HG03045 (cell line): ENCODE measurements at regions not wholly inside any gene's neighbourhood (a gene's known extent, or its start where the extent isn't known, plus 50 kb on each side); places are given as distances from the start of the nearest gene placed in this dataset.
"Not testable (repeated sequence)": the region's sequence is repeated elsewhere in the genome, so short reads cannot be mapped to it uniquely, and the experiment has no call there.

ENCODE experiments used
- ATAC-seq: cut with Tn5 transposase; IDR thresholded peaks from one replicate; pipeline ENCODE4 v1.9.1; 2021; ENCODE audit warnings: mild to moderate bottlenecking, moderate library complexity; ENCODE audit not compliant: unreplicated experiment

GRCh38 chr7:12930534-12930933, 243.1 kb downstream of the ARL4A start:
- ATAC-seq, result no peak

- ATAC-seq, result not testable (repeated sequence)
These were observed 244.0 kb downstream of the ARL4A start for GRCh38 chr7:12931465-12931864.

- ATAC-seq, result no peak
These were observed 252.3 kb downstream of the ARL4A start for GRCh38 chr7:12939694-12940093.

DNA sequence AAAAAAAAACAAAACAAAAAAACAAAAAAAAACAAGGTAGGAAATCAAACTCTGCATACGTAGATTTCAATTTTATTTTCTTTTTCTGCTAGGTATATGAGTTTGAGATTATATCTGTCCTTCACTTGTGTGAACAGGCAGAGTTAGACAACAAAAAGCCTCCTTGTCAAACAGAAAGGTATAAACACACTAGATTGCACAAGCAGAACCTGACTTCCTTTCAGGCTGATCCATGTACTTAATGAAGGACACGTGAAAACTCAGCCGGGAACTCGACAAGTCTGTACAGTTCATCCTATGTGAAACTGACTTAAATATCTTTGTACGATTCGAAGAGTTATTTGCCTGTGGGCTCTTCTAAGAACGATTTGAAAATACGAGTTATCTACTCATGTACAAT, 254.1 kb downstream of the ARL4A start:
- no peak for ATAC-seq

DNA sequence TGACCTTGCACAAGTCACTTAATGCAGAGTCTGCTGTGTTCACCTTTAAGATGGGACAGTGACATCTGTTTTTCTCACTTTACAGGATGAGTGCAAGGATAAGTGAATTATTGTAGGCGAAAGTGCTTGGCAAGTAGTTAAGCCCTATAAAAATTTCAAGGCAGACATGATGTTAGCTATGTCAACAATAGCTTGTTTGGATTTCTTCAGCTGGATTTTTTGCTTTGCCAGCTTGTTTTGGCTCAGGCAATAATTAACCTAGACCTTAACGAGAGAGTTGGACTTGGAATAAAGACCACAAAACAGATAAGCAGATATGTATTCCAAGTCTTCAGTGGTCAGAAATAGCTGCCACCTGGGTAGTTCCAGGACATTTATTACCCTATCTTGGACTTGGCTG, 255.2 kb downstream of the ARL4A start:
- ATAC-seq, result no peak

- no peak for ATAC-seq
These were observed 256.3 kb downstream of the ARL4A start for GRCh38 chr7:12943781-12944180.

- ATAC-seq, result no peak
These were observed 258.5 kb downstream of the ARL4A start for GRCh38 chr7:12945901-12946300.

- no peak for ATAC-seq
These were observed 260.0 kb downstream of the ARL4A start for GRCh38 chr7:12947465-12947864.

DNA sequence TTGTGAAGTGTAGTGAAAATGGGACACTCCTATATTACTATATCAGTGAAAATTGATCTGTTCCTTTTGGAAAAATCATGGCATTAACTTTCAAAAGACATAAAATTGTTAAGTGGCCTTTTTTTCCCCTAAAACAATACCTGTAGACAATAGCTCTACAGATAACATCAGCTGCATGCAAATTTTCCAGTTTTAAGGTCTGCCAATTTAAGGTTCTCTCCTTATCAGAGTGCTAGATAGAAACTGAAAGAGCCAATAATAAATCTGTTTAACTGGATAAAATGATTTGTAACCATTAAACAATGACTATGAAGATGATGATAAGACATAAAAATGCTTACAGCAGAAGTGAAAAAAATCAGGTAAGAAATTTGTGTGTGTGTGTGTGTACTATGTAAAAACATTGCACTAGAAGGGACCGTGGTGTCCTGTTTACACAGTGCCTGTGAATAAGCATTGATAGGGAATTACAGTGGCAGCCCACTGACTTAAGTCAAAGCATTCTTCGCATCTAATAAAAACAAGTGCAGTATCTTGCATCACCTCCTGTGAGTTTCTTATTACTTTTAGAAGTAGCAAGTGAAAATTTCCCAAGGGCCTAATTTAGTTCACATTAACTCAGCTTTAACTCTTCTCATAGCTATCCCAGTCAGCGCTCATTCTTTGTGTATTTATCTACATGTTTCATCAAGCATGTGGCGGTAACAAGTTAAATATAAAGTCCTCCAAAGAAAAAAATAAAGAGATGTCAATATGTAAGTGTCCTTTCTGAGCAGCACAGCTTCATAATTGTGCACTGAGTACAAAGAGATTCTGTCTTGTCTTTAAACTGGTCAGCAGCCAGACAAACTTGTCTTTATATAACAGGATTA, 261.9 kb downstream of the ARL4A start:
- no peak for ATAC-seq

DNA sequence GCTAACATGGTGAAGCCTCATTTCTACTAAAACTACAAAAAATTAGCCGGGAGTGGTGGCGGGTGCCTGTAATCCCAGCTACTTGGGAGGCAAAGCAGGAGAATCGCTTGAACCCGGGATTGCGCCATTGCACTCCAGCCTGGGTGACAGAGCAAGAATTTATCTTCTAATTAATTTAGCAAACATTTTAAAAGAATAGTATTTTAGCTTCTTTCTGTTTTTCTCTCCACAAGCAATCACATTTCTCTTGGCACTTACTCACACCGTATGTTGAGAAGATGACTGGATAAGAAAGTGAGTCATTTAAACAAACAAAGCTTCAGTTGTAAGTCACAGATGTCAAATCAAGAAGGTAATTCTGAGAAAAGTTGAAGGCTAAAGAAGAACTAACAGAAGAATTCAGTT, 264.0 kb downstream of the ARL4A start:
- no peak for ATAC-seq

DNA sequence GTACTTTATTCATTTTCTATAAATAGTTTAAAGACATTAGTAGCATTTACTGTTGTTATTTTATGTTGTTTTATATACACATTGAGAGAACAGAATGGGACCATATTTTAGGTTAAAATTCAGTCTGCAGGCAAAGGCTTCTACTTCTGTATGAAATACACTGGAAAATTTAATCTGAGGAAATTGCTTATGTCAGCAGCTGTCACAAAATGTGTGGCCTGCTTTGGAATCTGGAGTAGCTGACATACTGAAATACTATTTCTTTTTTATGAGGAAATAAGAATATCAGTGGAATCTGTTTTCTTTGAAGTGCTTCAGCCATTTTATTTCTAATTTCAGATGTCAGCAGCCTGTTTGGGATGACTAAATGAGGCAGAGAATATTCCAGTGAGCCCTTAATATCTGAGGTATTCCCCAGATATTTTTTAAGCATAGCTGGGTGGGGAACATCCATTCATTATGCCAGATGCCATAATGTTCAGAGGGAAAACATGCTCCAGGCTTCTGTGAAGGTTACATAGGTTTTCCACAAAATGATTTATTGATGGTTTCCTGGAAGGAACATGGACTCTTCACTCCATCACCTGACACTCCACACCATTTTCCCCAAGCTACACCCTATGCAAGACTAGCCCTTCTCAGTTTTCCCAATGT, 267.1 kb downstream of the ARL4A start:
- no peak for ATAC-seq

DNA sequence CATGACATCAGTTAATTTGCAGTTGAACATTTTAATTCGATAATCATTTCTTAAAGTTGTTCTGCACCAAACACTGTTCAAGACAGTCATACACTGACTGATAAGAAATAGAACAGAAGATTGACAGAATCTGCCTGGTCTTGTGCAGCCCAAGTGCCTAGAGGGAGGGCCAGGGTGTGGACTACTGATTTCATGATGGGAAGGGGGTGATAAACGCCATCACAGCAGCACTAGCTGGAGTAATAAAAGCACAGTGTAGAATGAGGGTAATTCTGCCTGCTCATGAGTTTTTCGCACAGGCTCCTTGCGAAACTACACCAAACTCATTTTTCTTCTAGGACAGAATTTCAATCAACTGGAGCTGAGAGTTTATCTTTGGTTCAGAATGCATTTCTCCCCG, 270.1 kb downstream of the ARL4A start:
- no peak for ATAC-seq

DNA sequence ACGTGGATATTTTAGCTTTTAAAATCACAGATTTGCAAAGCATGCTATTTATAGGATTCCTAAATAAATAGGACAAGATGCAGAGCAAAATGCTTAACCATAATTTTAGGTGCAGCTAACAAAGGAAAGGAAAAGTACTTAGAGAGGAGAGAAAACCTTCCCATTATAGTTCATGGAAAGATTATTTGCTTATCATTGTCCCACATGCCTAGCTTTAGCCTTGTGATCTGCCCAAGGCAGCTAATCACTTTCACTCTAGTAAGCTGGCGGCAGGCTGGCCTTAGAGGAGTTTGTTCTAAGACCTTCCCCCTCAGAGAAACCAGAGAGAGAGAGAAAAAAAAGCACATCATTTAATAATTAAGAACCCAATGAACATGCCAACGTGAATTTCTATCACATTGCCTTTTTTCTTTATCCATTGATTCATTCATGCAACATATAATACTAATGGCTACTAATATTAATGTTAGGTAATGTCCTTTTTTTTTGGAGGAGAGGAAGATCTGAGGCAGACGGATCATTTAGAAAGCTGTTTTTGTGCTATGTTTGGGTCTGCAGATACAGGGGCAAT, 274.6 kb downstream of the ARL4A start:
- ATAC-seq, result no peak

- no peak for ATAC-seq
These were observed 276.0 kb downstream of the ARL4A start for GRCh38 chr7:12963435-12963834.

- ATAC-seq, result no peak
These were observed 277.4 kb downstream of the ARL4A start for GRCh38 chr7:12964836-12965235.

- ATAC-seq, result no peak
These were observed 278.3 kb downstream of the ARL4A start for GRCh38 chr7:12965767-12966166.

DNA sequence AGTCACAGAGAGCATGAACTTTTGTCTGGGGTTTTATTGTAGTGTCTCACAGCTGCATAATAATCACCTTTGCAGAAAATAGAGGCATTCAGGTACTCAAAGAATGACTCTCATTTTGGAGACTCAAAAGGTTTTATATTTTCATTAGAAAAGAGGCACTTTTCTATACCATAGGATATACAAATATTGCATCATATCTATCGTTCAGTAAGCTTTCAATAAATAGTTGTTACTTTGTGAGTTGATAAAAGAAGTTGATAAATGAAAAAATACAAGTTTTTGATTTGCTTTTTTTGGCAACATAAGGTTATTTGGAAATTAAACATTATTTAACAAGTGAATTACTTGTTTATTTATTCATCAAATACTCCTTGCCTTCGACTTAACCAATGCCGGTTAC, 279.9 kb downstream of the ARL4A start:
- no peak for ATAC-seq

DNA sequence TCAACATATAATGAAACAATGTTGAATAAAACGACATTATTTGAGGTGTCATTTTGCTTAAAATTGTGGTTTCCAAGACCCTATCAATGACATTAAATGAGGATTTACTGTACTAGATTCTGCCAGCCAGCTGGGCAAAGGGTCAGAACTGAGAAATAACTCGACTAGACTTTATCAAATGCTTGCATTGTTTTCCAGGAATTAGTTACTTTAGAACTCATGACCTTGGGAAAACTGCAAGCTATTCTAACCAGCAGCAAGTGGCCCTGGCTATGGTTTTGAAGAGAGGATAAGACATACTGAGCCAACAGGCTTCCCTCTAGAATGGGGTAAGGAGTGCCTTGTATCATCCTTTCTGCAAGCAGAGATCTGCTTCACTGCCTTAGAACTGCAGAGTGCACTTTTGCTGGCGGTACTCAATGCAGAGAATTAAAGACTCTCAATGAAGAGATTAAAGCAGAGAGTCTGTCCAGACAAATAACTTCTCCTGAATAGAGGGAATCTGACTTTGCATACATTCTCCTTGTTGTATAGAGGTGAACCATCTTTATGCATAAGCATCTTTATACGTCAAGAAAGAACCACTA, 281.5 kb downstream of the ARL4A start:
- ATAC-seq, result no peak

DNA sequence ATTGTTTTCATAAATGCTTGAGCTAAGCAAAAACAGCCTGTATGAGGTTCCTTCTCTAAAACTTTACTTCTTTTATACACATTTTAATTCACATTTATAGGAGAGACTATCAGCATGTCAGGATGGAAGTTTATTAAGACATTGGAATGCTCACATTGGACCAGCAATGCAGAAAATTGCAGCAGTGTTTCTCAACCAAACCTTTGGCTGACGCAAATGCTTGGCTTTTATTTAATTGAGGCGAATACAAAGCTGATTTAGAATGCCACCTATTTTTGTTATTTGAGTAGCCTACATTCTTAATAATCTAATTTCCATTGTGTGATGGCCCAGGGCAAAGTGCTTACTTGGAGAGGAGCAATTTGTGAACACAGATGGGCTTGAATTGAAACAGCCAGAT, 283.2 kb downstream of the ARL4A start:
- no peak for ATAC-seq

GRCh38 chr7:12974451-12975166, 287.2 kb downstream of the ARL4A start:
- ATAC-seq, result no peak

DNA sequence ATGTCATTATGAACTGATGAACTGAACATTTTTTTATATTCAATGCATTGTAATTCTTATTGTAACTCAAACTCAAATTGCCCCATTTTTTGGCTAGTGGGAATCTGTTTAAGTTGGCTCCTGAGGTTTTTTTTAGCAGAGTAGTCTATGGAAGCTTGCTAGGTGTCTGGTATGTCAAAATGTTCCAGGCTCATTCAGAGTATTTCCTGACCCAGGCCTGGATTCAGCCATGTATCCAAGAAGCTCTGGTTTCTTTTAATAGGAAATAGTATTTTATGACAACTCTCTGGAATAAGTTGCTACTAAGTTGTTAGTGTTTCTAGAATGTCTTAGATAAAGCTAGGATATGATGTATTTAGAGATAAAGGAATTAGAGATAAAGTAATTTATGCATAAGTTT, 288.0 kb downstream of the ARL4A start:
- ATAC-seq, result no peak
